ENCODE measurements at regions not wholly inside any gene's neighbourhood (a gene's known extent, or its start where the extent isn't known, plus 50 kb on each side); places are given as distances from the start of the nearest gene placed in this dataset.

- Histone ChIP-seq H3K4me2 (ENCODE audit: control insufficient read depth, extremely low read depth, insufficient read depth, low read depth, low read length) (no peak overlapping the region), H3K4me1 (ENCODE audit: control insufficient read depth, extremely low read depth, insufficient read depth, low read length) (no peaks in the 10 kb centered on the region), H3K9ac (ENCODE audit: control insufficient read depth, extremely low read depth, insufficient read depth, low read length) (no peak overlapping the region), H3K9me1 (ENCODE audit: control insufficient read depth, extremely low read depth, insufficient read depth, low read length) (no peaks in the 10 kb centered on the region), H3K9me3 (ENCODE audit: control insufficient read depth, low read depth, low read length) (peaks cover 5% of the 10 kb centered on the region), H4K20me1 (ENCODE audit: control insufficient read depth, extremely low read depth, insufficient read depth, low read length) (no peaks in the 10 kb centered on the region), H3K36me3 (ENCODE audit: control insufficient read depth in 2 of 2, extremely low read depth in 1 of 2, insufficient read depth in 2 of 2, low read length in 2 of 2) (no peaks in the 10 kb centered on the region), H3K4me3 (ENCODE audit: control insufficient read depth in 2 of 3, extremely low read depth in 1 of 3, insufficient read depth in 2 of 3, low read depth in 1 of 3, low read length in 3 of 3) (no peak overlapping the region), H2AFZ (ENCODE audit: control insufficient read depth, low read length) (no peak overlapping the region), H3K27ac (ENCODE audit: control insufficient read depth, insufficient read depth, low read length) (no peak overlapping the region), H3K27me3 (ENCODE audit: control insufficient read depth, extremely low read depth, insufficient read depth, low read length) (no peaks in the 10 kb centered on the region), H3K79me2 (ENCODE audit: control insufficient read depth, insufficient read depth, low read length) (no peaks in the 10 kb centered on the region)
- DNase-seq (ENCODE audit: low read depth, low spot score) = no peak
- TF ChIP-seq EZH2 (IDR thresholded peaks at IDR 0.05; ENCODE audit: low read length) = no peak
- no peak for FAIRE-seq
- dilution Hi-C loops (cut with MboI; ENCODE audit: extremely low pct_ligation_motif_present, low sequenced_read_pairs) = no loop called here
These were observed 771.7 kb upstream of the SALL3 start for GRCh38 chr18:78207942-78208341.

DNA sequence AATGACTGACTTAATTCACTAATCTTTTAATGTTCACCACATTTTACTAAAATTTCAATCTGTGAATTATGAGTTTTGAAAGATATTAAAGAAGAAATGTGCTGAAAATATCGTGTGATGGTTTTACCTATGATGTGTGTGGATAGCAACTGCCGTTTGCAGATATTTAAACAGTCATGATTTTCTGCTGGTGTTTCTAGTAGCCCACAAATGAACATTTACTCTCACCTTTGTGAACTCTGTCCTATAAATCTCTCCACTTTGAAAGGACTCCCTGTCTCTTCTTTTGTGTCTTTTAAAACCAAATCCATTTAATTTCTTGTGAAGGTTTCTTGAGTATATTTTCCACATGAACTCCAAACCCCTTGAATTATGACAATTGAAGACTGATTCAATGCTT lies 771.2 kb upstream of the SALL3 start:
- Histone ChIP-seq H4K20me1 (ENCODE audit: control insufficient read depth, extremely low read depth, insufficient read depth, low read length) (no peaks in the 10 kb centered on the region), H3K9ac (ENCODE audit: control insufficient read depth, extremely low read depth, insufficient read depth, low read length) (no peak overlapping the region), H2AFZ (ENCODE audit: control insufficient read depth, low read length) (no peak overlapping the region), H3K4me1 (ENCODE audit: control insufficient read depth, extremely low read depth, insufficient read depth, low read length) (no peaks in the 10 kb centered on the region), H3K27me3 (ENCODE audit: control insufficient read depth, extremely low read depth, insufficient read depth, low read length) (no peaks in the 10 kb centered on the region), H3K27ac (ENCODE audit: control insufficient read depth, insufficient read depth, low read length) (no peak overlapping the region), H3K9me1 (ENCODE audit: control insufficient read depth, extremely low read depth, insufficient read depth, low read length) (no peaks in the 10 kb centered on the region), H3K9me3 (ENCODE audit: control insufficient read depth, low read depth, low read length) (peaks cover 6% of the 10 kb centered on the region), H3K79me2 (ENCODE audit: control insufficient read depth, insufficient read depth, low read length) (no peaks in the 10 kb centered on the region), H3K4me3 (ENCODE audit: control insufficient read depth in 2 of 3, extremely low read depth in 1 of 3, insufficient read depth in 2 of 3, low read depth in 1 of 3, low read length in 3 of 3) (no peak overlapping the region), H3K36me3 (ENCODE audit: control insufficient read depth in 2 of 2, extremely low read depth in 1 of 2, insufficient read depth in 2 of 2, low read length in 2 of 2) (no peaks in the 10 kb centered on the region), H3K4me2 (ENCODE audit: control insufficient read depth, extremely low read depth, insufficient read depth, low read depth, low read length) (no peak overlapping the region)
- dilution Hi-C loops (cut with MboI; ENCODE audit: extremely low pct_ligation_motif_present, low sequenced_read_pairs) = no loop called here
- no peak for TF ChIP-seq CTCF (optimal IDR thresholded peaks at IDR 0.05 in 1 of 3, IDR thresholded peaks at IDR 0.05 in 1 of 3, conservative IDR thresholded peaks at IDR 0.05 in 1 of 3; ENCODE audit: extremely low read depth in 1 of 3, insufficient read depth in 2 of 3, low read length in 3 of 3)
- TF ChIP-seq EZH2 (IDR thresholded peaks at IDR 0.05; ENCODE audit: low read length) = no peak
- FAIRE-seq = no peak
- DNase-seq (ENCODE audit: low read depth, low spot score) = no peak

- no peak overlapping the region for H3K27ac ChIP-seq (ENCODE audit: control insufficient read depth, insufficient read depth, low read length)
- TF ChIP-seq CTCF (optimal IDR thresholded peaks at IDR 0.05 in 1 of 3, IDR thresholded peaks at IDR 0.05 in 1 of 3, conservative IDR thresholded peaks at IDR 0.05 in 1 of 3; ENCODE audit: extremely low read depth in 1 of 3, insufficient read depth in 2 of 3, low read length in 3 of 3) = no peak
- no peak for TF ChIP-seq EZH2 (IDR thresholded peaks at IDR 0.05; ENCODE audit: low read length)
- H2AFZ ChIP-seq (ENCODE audit: control insufficient read depth, low read length) = no peak overlapping the region
- FAIRE-seq (no peak), DNase-seq (ENCODE audit: low read depth, low spot score) (no peak)
- H3K4me2 ChIP-seq (ENCODE audit: control insufficient read depth, extremely low read depth, insufficient read depth, low read depth, low read length) = no peak overlapping the region
- H3K9me1 ChIP-seq (ENCODE audit: control insufficient read depth, extremely low read depth, insufficient read depth, low read length) = no peaks in the 10 kb centered on the region
- H4K20me1 ChIP-seq (ENCODE audit: control insufficient read depth, extremely low read depth, insufficient read depth, low read length) = no peaks in the 10 kb centered on the region
- peaks cover 11% of the 10 kb centered on the region for H3K9me3 ChIP-seq (ENCODE audit: control insufficient read depth, low read depth, low read length)
- no peaks in the 10 kb centered on the region for H3K36me3 ChIP-seq (ENCODE audit: control insufficient read depth in 2 of 2, extremely low read depth in 1 of 2, insufficient read depth in 2 of 2, low read length in 2 of 2)
- no peak overlapping the region for H3K9ac ChIP-seq (ENCODE audit: control insufficient read depth, extremely low read depth, insufficient read depth, low read length)
- no peak overlapping the region for H3K4me3 ChIP-seq (ENCODE audit: control insufficient read depth in 2 of 3, extremely low read depth in 1 of 3, insufficient read depth in 2 of 3, low read depth in 1 of 3, low read length in 3 of 3)
- dilution Hi-C loops (cut with MboI; ENCODE audit: extremely low pct_ligation_motif_present, low sequenced_read_pairs) = no loop called here
- no peaks in the 10 kb centered on the region for H3K4me1 ChIP-seq (ENCODE audit: control insufficient read depth, extremely low read depth, insufficient read depth, low read length)
- H3K79me2 ChIP-seq (ENCODE audit: control insufficient read depth, insufficient read depth, low read length) = no peaks in the 10 kb centered on the region
- no peaks in the 10 kb centered on the region for H3K27me3 ChIP-seq (ENCODE audit: control insufficient read depth, extremely low read depth, insufficient read depth, low read length)
These were observed 766.1 kb upstream of the SALL3 start for GRCh38 chr18:78213361-78213994.

Data from keratinocyte (primary cell).